IPS-NIHi11 (cell line): ENCODE measurements at regions not wholly inside any gene's neighbourhood (a gene's known extent, or its start where the extent isn't known, plus 50 kb on each side); places are given as distances from the start of the nearest gene placed in this dataset.

Source experiments
- DNase-seq: peaks from one replicate; pipeline ENCODE4 v3.0.0; 2012; ENCODE audit warnings: mixed read lengths, low spot score

GRCh38 chr1:193726722-193727121 lies 540.3 kb upstream of the B3GALT2 start:
- no peak for DNase-seq

- no peak for DNase-seq
Observed at GRCh38 chr1:193712392-193712791, 526.0 kb upstream of the B3GALT2 start.

GRCh38 chr1:193709607-193710006 lies 523.2 kb upstream of the B3GALT2 start:
- peak; percentile 7 for DNase-seq

GRCh38 chr1:193707271-193708021 lies 521.0 kb upstream of the B3GALT2 start:
- no peak for DNase-seq

GRCh38 chr1:193706766-193707165 lies 520.4 kb upstream of the B3GALT2 start:
- no peak for DNase-seq

- DNase-seq, result no peak
Observed at GRCh38 chr1:193705554-193705981, 519.2 kb upstream of the B3GALT2 start.

GRCh38 chr1:193703655-193704054 lies 517.2 kb upstream of the B3GALT2 start:
- DNase-seq, result no peak

- DNase-seq, result no peak
Observed at GRCh38 chr1:193703121-193703520, 516.7 kb upstream of the B3GALT2 start.

- DNase-seq, result no peak
Observed at GRCh38 chr1:193701759-193702158, 515.3 kb upstream of the B3GALT2 start.

GRCh38 chr1:193700710-193701355 lies 514.4 kb upstream of the B3GALT2 start:
- DNase-seq, result no peak

GRCh38 chr1:193699261-193699660 lies 512.8 kb upstream of the B3GALT2 start:
- DNase-seq, result no peak

GRCh38 chr1:193697776-193698175 lies 511.4 kb upstream of the B3GALT2 start:
- DNase-seq, result no peak

GRCh38 chr1:193697115-193697762 lies 510.8 kb upstream of the B3GALT2 start:
- DNase-seq, result peak; percentile 14

- no peak for DNase-seq
Observed at GRCh38 chr1:193694741-193695140, 508.3 kb upstream of the B3GALT2 start.

GRCh38 chr1:193685986-193686385 lies 499.6 kb upstream of the B3GALT2 start:
- no peak for DNase-seq

GRCh38 chr1:193681422-193681821 lies 495.0 kb upstream of the B3GALT2 start:
- DNase-seq, result no peak

GRCh38 chr1:193680924-193681316 lies 494.5 kb upstream of the B3GALT2 start:
- DNase-seq, result no peak

- DNase-seq, result no peak
Observed at GRCh38 chr1:193680247-193680923, 494.0 kb upstream of the B3GALT2 start.

- no peak for DNase-seq
Observed at GRCh38 chr1:193677874-193678273, 491.5 kb upstream of the B3GALT2 start.

- DNase-seq, result no peak
Observed at GRCh38 chr1:193676996-193677549, 490.7 kb upstream of the B3GALT2 start.

- DNase-seq, result no peak
Observed at GRCh38 chr1:193674292-193674944, 488.0 kb upstream of the B3GALT2 start.
